OCI-LY7 (cell line): ENCODE measurements at regions not wholly inside any gene's neighbourhood (a gene's known extent, or its start where the extent isn't known, plus 50 kb on each side); places are given as distances from the start of the nearest gene placed in this dataset.

Experiments used
- EZH2phosphoT487 ChIP-seq: fragments of 200-600 bp; sonication (generic); IDR thresholded peaks from 2 replicates; pipeline ENCODE4 v1.6.1; 2018; ENCODE audit warnings: low read depth, borderline replicate concordance, mild to moderate bottlenecking, mixed run types, antibody characterized with exemption, low read length, moderate library complexity, mixed read lengths
- TF ChIP-seq, protein P1 (sequence below): fragments of 200-600 bp; sonication (generic); conservative IDR thresholded peaks from 2 replicates; pipeline ENCODE4 v1.5.1; 2014; ENCODE audit warnings: mild to moderate bottlenecking, antibody characterized with exemption, low read length, moderate library complexity, mixed read lengths

DNA sequence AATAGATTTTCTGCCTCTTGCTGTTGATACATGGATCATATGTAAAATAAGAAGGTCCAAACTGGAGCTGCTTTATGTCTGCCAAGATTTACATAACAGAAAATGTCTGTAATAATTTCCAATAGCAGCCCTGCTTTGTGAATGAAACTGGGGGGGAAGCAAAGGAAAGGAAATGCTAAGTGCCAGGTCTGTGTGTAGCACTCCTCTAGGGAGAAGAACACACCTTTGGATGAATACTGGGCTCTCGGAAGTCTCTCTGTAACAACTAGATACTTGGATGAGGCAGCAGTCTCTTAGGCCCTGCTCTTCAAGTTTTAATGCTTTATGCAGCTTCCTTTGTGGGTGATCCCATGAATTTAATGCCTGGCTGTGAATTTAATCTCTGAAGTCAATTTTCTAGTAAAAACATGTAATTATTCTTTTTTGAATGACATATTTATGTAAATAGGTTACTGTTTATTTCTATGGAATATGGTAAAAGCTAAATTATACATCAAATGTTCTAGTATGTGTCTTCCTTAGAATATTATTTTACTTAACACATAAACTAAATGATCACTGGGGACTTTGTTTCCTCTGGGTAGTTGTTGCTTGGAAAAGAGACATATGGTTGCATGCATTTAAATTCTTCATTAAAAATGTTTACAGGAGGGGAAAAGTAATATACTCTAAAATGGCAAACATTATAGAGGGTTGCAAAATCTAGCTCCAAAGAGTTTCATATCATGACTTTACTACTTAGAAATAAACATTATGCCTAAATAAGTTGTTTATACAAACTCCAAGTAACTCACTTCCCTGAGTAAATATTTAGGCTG, 336.6 kb upstream of the CWC22 start:
- TF ChIP-seq, protein P1, sequence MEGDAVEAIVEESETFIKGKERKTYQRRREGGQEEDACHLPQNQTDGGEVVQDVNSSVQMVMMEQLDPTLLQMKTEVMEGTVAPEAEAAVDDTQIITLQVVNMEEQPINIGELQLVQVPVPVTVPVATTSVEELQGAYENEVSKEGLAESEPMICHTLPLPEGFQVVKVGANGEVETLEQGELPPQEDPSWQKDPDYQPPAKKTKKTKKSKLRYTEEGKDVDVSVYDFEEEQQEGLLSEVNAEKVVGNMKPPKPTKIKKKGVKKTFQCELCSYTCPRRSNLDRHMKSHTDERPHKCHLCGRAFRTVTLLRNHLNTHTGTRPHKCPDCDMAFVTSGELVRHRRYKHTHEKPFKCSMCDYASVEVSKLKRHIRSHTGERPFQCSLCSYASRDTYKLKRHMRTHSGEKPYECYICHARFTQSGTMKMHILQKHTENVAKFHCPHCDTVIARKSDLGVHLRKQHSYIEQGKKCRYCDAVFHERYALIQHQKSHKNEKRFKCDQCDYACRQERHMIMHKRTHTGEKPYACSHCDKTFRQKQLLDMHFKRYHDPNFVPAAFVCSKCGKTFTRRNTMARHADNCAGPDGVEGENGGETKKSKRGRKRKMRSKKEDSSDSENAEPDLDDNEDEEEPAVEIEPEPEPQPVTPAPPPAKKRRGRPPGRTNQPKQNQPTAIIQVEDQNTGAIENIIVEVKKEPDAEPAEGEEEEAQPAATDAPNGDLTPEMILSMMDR = no peak
- TF ChIP-seq EZH2phosphoT487 = no peak
